DMS 273 (cell line): ENCODE measurements at regions not wholly inside any gene's neighbourhood (a gene's known extent, or its start where the extent isn't known, plus 50 kb on each side); places are given as distances from the start of the nearest gene placed in this dataset.
A peak's percentile ranks its signal among the peaks of the same experiment; 100 is the strongest.
"Not testable (repeated sequence)": the region's sequence is repeated elsewhere in the genome, so short reads cannot be mapped to it uniquely, and the experiment has no call there.

Source experiments
- DNase-seq: peaks from one replicate; lab custom pipeline; 2025; ENCODE audit not compliant: unreplicated experiment; lab: John Stamatoyannopoulos, UW

DNA sequence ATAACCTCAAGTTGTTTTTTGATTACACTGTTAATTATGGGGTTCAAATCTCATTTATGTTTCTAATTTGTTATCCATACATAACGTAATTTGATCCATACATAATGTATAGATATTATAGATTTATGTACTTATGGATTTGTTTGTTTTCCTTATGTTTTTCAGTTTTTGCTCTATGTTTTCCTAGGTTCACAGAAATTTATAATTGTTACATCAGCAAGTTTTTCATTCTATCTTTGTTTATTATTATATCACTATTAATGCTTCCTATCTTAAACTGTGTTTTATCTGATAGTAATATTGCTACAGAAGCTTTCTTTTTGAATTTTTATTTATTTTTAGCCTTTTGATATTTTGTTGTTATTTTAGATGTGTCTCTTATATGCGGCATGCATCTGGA is 194.3 kb upstream of the SOX21 start:
- no peak for DNase-seq

GRCh38 chr13:94902722-94903407 is 190.5 kb upstream of the SOX21 start:
- DNase-seq = no peak

DNA sequence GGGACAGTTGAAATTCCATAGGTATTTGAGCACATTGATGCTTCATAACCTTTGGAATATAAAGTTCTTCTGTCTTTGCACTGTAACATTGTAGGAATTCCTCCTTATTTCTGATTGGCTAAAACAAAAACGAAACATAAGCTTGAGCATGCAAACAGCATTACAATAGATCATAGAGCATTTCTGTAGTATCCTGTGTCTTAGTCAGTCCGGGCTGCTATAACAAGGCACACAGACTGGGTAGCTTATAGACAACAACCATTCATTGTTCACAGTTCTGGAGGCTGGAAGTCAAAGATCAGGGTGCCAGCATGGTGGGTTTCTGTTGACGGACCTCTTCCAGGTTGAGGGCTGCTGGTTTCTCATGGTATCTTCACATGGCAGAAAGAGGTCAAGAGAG is 188.7 kb upstream of the SOX21 start:
- no peak for DNase-seq

- DNase-seq = no peak
Measured at GRCh38 chr13:94896719-94897317, 184.5 kb upstream of the SOX21 start.

GRCh38 chr13:94896238-94896637 is 183.9 kb upstream of the SOX21 start:
- no peak for DNase-seq

GRCh38 chr13:94886191-94886590 is 173.8 kb upstream of the SOX21 start:
- DNase-seq = no peak

- no peak for DNase-seq
Measured at GRCh38 chr13:94880463-94880862, 168.1 kb upstream of the SOX21 start.

- no peak for DNase-seq
Measured at GRCh38 chr13:94878602-94879165, 166.3 kb upstream of the SOX21 start.

- DNase-seq = no peak
Measured at GRCh38 chr13:94864474-94864873, 152.1 kb upstream of the SOX21 start.

GRCh38 chr13:94860981-94861407 is 148.6 kb upstream of the SOX21 start:
- no peak for DNase-seq

- DNase-seq = no peak
Measured at GRCh38 chr13:94859811-94860210, 147.5 kb upstream of the SOX21 start.

GRCh38 chr13:94859278-94859691 is 146.9 kb upstream of the SOX21 start:
- no peak for DNase-seq

GRCh38 chr13:94858856-94859255 is 146.5 kb upstream of the SOX21 start:
- DNase-seq = no peak

GRCh38 chr13:94854688-94855087 is 142.3 kb upstream of the SOX21 start:
- no peak for DNase-seq

DNA sequence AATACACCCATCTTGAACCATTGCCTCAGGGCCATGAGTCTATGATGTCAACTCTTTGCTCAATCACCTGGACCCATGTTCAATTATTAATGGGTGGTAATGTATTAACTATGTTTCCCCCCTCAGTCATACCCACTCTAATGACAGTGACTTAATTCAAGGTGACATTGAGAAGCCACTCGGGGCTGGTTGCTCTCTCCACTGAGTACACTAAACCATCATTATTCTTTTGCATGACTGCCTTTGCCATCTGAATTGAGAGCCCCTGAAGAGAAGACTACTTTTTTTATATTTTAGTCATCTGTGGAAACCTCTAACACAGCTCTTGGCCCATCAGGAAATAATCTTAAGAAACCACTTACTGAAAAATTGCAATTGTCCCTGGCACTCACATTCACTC is 139.2 kb upstream of the SOX21 start:
- DNase-seq = no peak

DNA sequence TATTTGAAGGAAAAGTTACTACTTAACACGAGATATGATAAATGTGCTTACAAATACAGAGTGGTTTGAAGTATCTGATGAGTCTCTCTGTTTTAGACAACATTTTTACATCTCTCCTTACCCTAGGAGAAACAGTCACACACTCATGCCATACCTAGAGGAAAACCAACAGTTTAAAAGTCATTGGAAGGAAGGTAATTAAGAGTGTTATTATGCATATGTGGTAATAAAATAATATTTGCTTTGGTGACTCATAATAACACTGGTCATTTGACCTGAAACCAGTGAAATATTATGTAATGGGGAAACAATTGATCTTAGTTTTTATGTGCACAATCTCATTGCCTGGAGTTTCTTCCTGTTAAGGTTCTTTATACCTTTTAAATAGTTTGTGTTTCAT is 136.9 kb upstream of the SOX21 start:
- DNase-seq = no peak

GRCh38 chr13:94842901-94843300 is 130.6 kb upstream of the SOX21 start:
- DNase-seq = no peak

- DNase-seq = not testable (repeated sequence)
Measured at GRCh38 chr13:94837056-94837455, 124.7 kb upstream of the SOX21 start.

GRCh38 chr13:94829837-94830365 is 117.6 kb upstream of the SOX21 start:
- no peak for DNase-seq

DNA sequence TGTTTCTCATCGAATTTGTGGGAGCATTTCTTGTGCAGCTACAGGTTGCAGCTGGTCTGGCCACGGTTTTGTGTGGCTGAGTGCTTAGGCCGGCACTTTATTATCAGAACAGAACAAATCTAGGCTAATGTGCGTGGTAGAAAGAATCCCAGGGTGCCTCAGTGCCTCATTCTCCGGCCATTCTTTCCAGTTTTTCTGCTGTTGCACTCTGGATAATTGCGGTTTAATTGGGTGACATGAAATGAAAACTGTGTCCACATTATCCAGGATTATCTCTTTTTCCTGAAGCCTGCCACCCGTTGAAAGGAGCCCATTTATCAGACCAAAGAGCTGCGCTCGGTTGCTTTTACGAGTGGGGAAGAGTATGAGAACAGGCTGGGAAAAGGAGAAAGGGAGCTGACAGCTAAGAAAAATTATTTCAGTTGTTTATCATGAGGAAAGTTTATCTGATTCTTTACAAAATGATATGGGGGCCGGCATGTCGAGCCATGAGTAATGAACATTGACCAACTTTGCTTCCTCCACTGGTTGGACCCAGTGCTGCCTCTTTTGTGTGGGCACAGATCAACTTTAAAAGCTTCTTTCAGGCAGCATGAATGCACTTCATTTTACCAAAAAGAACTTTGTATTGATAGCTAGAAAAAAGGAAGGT is 117.0 kb upstream of the SOX21 start:
- DNase-seq = no peak

DNA sequence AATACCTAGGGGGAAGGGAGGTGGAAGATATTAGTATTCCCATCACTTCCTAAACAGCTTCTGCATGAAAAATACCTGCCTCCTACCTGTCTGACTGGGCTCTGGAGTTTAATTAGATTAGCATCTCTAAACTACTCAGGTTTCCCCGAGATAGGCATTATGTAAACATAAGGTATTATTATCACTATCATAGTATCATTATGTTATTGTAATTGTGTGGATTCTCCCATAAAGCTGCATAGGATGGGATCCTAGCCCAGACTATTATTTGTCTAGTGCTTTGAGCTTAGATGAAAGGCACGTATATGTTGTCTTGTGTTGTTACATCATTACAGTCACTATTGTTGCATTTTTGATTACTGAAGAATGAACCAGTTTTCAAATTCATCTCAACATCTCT is 115.2 kb upstream of the SOX21 start:
- no peak for DNase-seq

GRCh38 chr13:94825507-94825906 is 113.2 kb upstream of the SOX21 start:
- peak; percentile 75 for DNase-seq
